CD4-positive, alpha-beta T cell (primary cell): ENCODE measurements at regions not wholly inside any gene's neighbourhood (a gene's known extent, or its start where the extent isn't known, plus 50 kb on each side); places are given as distances from the start of the nearest gene placed in this dataset.

Experiments used
- ATAC-seq: fragments of 200-7000 bp; cut with Tn5 transposase; one replicate; pipeline ENCODE4 v1.10.0; 2022; ENCODE audit warnings: mild to moderate bottlenecking; ENCODE audit not compliant: poor library complexity
- CTCF ChIA-PET: fragments of 350-600 bp; sonication (Branson Sonifier 250); formaldehyde crosslinking; loops from one replicate; lab custom pipeline; 2021; ENCODE audit warnings: antibody characterized with exemption, inconsistent platforms; lab: Charles Lee
- POLR2A ChIA-PET: fragments of 350-600 bp; sonication (Branson Sonifier 250); formaldehyde crosslinking; loops from one replicate; lab custom pipeline; 2021; ENCODE audit warnings: antibody characterized with exemption, inconsistent platforms; lab: Charles Lee
- DNase-seq, 14 experiments: peaks; one replicate each; pipeline ENCODE4 v3.0.0-alpha.2; 2013 to 2020; ENCODE audit warnings: mixed read lengths in 2 of 14
- H3K27ac ChIP-seq, 2 donors: one replicate each; pipeline versions ENCODE4 v1.5.1 to v1.7.0; 2013; ENCODE audit warnings: low read length in 2 of 2, low read depth in 1 of 2, mild to moderate bottlenecking in 1 of 2
- H3K27me3 ChIP-seq, 2 experiments: 1 replicate in 1 of 2; 2 replicates in 1 of 2; pipeline versions ENCODE4 v1.6.1 to v1.7.0; 2013; ENCODE audit warnings: low read length in 2 of 2, control low read depth in 1 of 2, mild to moderate bottlenecking in 1 of 2, moderate library complexity in 1 of 2; ENCODE audit not compliant: insufficient read depth in 2 of 2, control insufficient read depth in 1 of 2
- H3K36me3 ChIP-seq: one replicate; pipeline ENCODE4 v1.6.1; 2013; ENCODE audit warnings: low read length, control low read depth; ENCODE audit not compliant: insufficient read depth
- H3K4me1 ChIP-seq: one replicate; pipeline ENCODE4 v1.6.1; 2013; ENCODE audit warnings: low read length, control low read depth; ENCODE audit not compliant: insufficient read depth
- H3K4me3 ChIP-seq: one replicate; pipeline ENCODE4 v1.5.1; 2013; ENCODE audit warnings: mild to moderate bottlenecking, low read length, moderate library complexity
- H3K9me3 ChIP-seq, 2 experiments: 1 replicate in 1 of 2; 2 replicates in 1 of 2; pipeline versions ENCODE4 v1.6.1 to v1.7.0; 2013; ENCODE audit warnings: low read length in 2 of 2, mild to moderate bottlenecking in 2 of 2, control low read depth in 1 of 2, moderate library complexity in 1 of 2; ENCODE audit not compliant: control insufficient read depth in 1 of 2, insufficient read depth in 1 of 2
- H3K27ac Mint-ChIP-seq: one replicate; pipeline ENCODE4 v1.8.0; 2020; ENCODE audit warnings: mixed read lengths
- H3K27me3 Mint-ChIP-seq: one replicate; pipeline ENCODE4 v1.8.0; 2021; ENCODE audit warnings: mixed read lengths
- H3K36me3 Mint-ChIP-seq: one replicate; pipeline ENCODE4 v1.8.0; 2021; ENCODE audit warnings: low read depth, mixed read lengths
- H3K4me1 Mint-ChIP-seq: one replicate; pipeline ENCODE4 v1.8.0; 2021; ENCODE audit warnings: low read depth, mixed read lengths
- H3K4me3 Mint-ChIP-seq: one replicate; pipeline ENCODE4 v1.8.0; 2020; ENCODE audit warnings: mild to moderate bottlenecking, mixed read lengths
- H3K9me3 Mint-ChIP-seq: one replicate; pipeline ENCODE4 v1.8.0; 2020; ENCODE audit warnings: mixed read lengths
- CTCF ChIP-seq: fragments of 200-600 bp; IDR thresholded peaks from one replicate; pipeline ENCODE4 v1.8.0; 2022; ENCODE audit warnings: antibody characterized with exemption, mild to moderate bottlenecking
- intact Hi-C, 2 experiments: fragments of 100-400 bp; cut with DNase I in 1 of 2; cut with micrococcal nuclease in 1 of 2; formaldehyde crosslinking; loops; one replicate each; pipeline versions ENCODE4 v1.15.1 to v1.9.0; 2023 to 2025; cut with DNase I, micrococcal nuclease

- CTCF ChIA-PET, result no interaction called here
- DNase-seq, result no peak
Measured at GRCh38 chr5:1698589-1699316, 100.9 kb downstream of the MRPL36 start.

GRCh38 chr5:1692381-1692780 lies 107.3 kb downstream of the MRPL36 start:
- DNase-seq, result no peak
- Mint-ChIP-seq H3K4me3 (no peak overlapping the region), H3K36me3 (no peaks in the 10 kb centered on the region), H3K27ac (no peak overlapping the region), H3K9me3 (peaks cover 3% of the 10 kb centered on the region), H3K4me1 (no peaks in the 10 kb centered on the region), H3K27me3 (peaks cover 21% of the 10 kb centered on the region)
- Histone ChIP-seq H3K36me3 (no peaks in the 10 kb centered on the region), H3K27me3 (no peaks in the 10 kb centered on the region), H3K4me1 (no peaks in the 10 kb centered on the region), H3K9me3 (peaks cover 0 to 8% of the 10 kb centered on the region in 2 experiments), H3K27ac (no peak overlapping the region), H3K4me3 (no peak overlapping the region)
- ChIA-PET POLR2A (no interaction called here), CTCF (no interaction called here)
- no peak for ATAC-seq
- TF ChIP-seq CTCF, result no peak
- intact Hi-C loops, result no loop called here

More at GRCh38 chr5:1698589-1699316, 100.9 kb downstream of the MRPL36 start:
- no peak for TF ChIP-seq CTCF
- no peaks in the 10 kb centered on the region for H3K4me1 Mint-ChIP-seq
- no peaks in the 10 kb centered on the region for H3K36me3 ChIP-seq
- H3K36me3 Mint-ChIP-seq, result no peaks in the 10 kb centered on the region
- H3K4me3 Mint-ChIP-seq, result no peak overlapping the region
- peaks cover 0 to 8% of the 10 kb centered on the region in 2 experiments for H3K27me3 ChIP-seq
- no peak overlapping the region for H3K27ac ChIP-seq
- no peak overlapping the region for H3K27ac Mint-ChIP-seq
- no peaks in the 10 kb centered on the region for H3K9me3 Mint-ChIP-seq
- no peak overlapping the region for H3K4me3 ChIP-seq
- intact Hi-C loops, result no loop called here
- POLR2A ChIA-PET, result no interaction called here
- H3K4me1 ChIP-seq, result no peaks in the 10 kb centered on the region
- H3K9me3 ChIP-seq, result peaks cover 0 to 8% of the 10 kb centered on the region in 2 experiments
- no peak for ATAC-seq
- H3K27me3 Mint-ChIP-seq, result peaks cover 39% of the 10 kb centered on the region

- Mint-ChIP-seq H3K4me1 (no peaks in the 10 kb centered on the region), H3K27ac (no peak overlapping the region), H3K9me3 (peaks cover 3% of the 10 kb centered on the region), H3K27me3 (peaks cover 23% of the 10 kb centered on the region), H3K4me3 (no peak overlapping the region), H3K36me3 (no peaks in the 10 kb centered on the region)
- H3K9me3 ChIP-seq, result peaks cover 0 to 9% of the 10 kb centered on the region in 2 experiments
- ChIA-PET POLR2A (no interaction called here), CTCF (no interaction called here)
- ATAC-seq, result no peak
- H3K27ac ChIP-seq, result no peak overlapping the region
- intact Hi-C loops, result no loop called here
- H3K36me3 ChIP-seq, result no peaks in the 10 kb centered on the region
- DNase-seq, result no peak
- H3K27me3 ChIP-seq, result peaks cover 0 to 2% of the 10 kb centered on the region in 2 experiments
- H3K4me3 ChIP-seq, result no peak overlapping the region
- no peak for TF ChIP-seq CTCF
- no peaks in the 10 kb centered on the region for H3K4me1 ChIP-seq
Measured at GRCh38 chr5:1687301-1687970, 112.2 kb downstream of the MRPL36 start.
